Mesendoderm (in vitro differentiated cells): ENCODE measurements at regions not wholly inside any gene's neighbourhood (a gene's known extent, or its start where the extent isn't known, plus 50 kb on each side); places are given as distances from the start of the nearest gene placed in this dataset.
"Not testable (repeated sequence)": the region's sequence is repeated elsewhere in the genome, so short reads cannot be mapped to it uniquely, and the experiment has no call there.

Experiments used
- DNase-seq: peaks from one replicate; pipeline ENCODE4 v3.0.0; 2013
- H2AK5ac ChIP-seq: 2 replicates; pipeline ENCODE4 v1.6.1; 2013; ENCODE audit warnings: low read length, inconsistent platforms
- H2BK120ac ChIP-seq: 2 replicates; pipeline ENCODE4 v1.6.1; 2013; ENCODE audit warnings: low read depth, mild to moderate bottlenecking, low read length, moderate library complexity, mixed read lengths
- H2BK15ac ChIP-seq: replicated peaks from 2 replicates; pipeline ENCODE4 v1.6.1; 2013; ENCODE audit warnings: low read depth, mild to moderate bottlenecking, moderate library complexity
- H2BK5ac ChIP-seq: 2 replicates; pipeline ENCODE4 v1.6.1; 2013; ENCODE audit warnings: low read length, inconsistent platforms
- H3K18ac ChIP-seq: 2 replicates; pipeline ENCODE4 v1.6.1; 2013; ENCODE audit warnings: mild to moderate bottlenecking, low read length, mixed read lengths
- H3K23ac ChIP-seq: one replicate; pipeline ENCODE4 v1.6.1; 2013; ENCODE audit warnings: low read length
- H3K27ac ChIP-seq: 2 replicates; pipeline ENCODE4 v1.5.1; 2013; ENCODE audit warnings: low read depth, mild to moderate bottlenecking, inconsistent platforms, low read length, moderate library complexity
- H3K27me3 ChIP-seq: 2 replicates; pipeline ENCODE4 v1.6.1; 2013; ENCODE audit warnings: low read length, control low read depth, mild to moderate bottlenecking, inconsistent platforms; ENCODE audit not compliant: insufficient read depth, poor library complexity
- H3K36me3 ChIP-seq: 2 replicates; pipeline ENCODE4 v1.6.1; 2013; ENCODE audit warnings: low read length, inconsistent platforms; ENCODE audit not compliant: control insufficient read depth, insufficient read depth
- H3K4ac ChIP-seq: one replicate; pipeline ENCODE4 v1.6.1; 2013; ENCODE audit warnings: low read depth, mild to moderate bottlenecking, low read length, moderate library complexity
- H3K4me1 ChIP-seq: 2 replicates; pipeline ENCODE4 v1.6.1; 2013; ENCODE audit warnings: low read depth, low read length, inconsistent platforms; ENCODE audit not compliant: control insufficient read depth
- H3K4me2 ChIP-seq: 2 replicates; pipeline ENCODE4 v1.6.1; 2013; ENCODE audit warnings: low read length
- H3K4me3 ChIP-seq: 2 replicates; pipeline ENCODE4 v1.5.1; 2013; ENCODE audit warnings: mild to moderate bottlenecking, low read length
- H3K56ac ChIP-seq: one replicate; pipeline ENCODE4 v1.6.1; 2013; ENCODE audit warnings: low read length
- H3K79me1 ChIP-seq: 2 replicates; pipeline ENCODE4 v1.6.1; 2013; ENCODE audit warnings: low read length, inconsistent platforms
- H3K79me2 ChIP-seq: 2 replicates; pipeline ENCODE4 v1.6.1; 2013; ENCODE audit warnings: mild to moderate bottlenecking, low read length; ENCODE audit not compliant: control insufficient read depth, insufficient read depth
- H3K9ac ChIP-seq: 2 replicates; pipeline ENCODE4 v1.6.1; 2013; ENCODE audit warnings: low read length, inconsistent platforms
- H4K5ac ChIP-seq: one replicate; pipeline ENCODE4 v1.6.1; 2013; ENCODE audit warnings: low read length
- H4K8ac ChIP-seq: one replicate; pipeline ENCODE4 v1.6.1; 2013; ENCODE audit warnings: low read depth, mild to moderate bottlenecking, control low read depth, low read length, moderate library complexity
- WGBS: extraction: QIAGEN DNeasy Blood & Tissue Kit; methylation state at CpG from one replicate; pipeline ENCODE4 v1.1.7; 2013; ENCODE audit warnings: low lambda C conversion rate, missing lambda C conversion rate; ENCODE audit not compliant: insufficient coverage; ENCODE audit errors: extremely low coverage; 5-methylcytosine and 5-hydroxymethylcytosine counted together

DNA sequence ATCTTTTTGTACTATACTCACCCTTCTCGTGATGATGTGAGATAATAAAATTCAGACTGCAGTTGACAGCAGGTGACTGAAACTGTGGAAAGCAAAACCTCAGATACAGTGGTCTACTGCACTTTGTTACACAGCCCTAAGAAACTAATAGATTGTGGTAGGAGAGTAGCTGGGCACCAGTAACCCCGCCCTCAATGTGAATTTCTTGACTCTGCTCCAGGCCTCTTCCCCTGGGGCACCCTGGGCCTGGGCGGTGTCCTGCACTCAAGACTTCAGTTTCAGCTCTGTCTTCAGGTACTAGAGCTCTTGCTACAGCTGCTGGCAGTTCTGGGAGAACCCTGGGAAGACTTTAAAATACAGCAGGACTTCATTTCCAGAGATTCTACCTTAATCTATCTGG lies 197.6 kb upstream of the AVPR1A start:
- no CpG with 5 or more reads among the region's 3 CpGs for WGBS
- Histone ChIP-seq H2BK5ac (no peak overlapping the region), H2AK5ac (no peak overlapping the region), H3K4me2 (no peak overlapping the region), H3K36me3 (no peaks in the 10 kb centered on the region), H3K56ac (no peak overlapping the region), H4K8ac (no peak overlapping the region), H3K23ac (no peak overlapping the region), H3K79me1 (no peaks in the 10 kb centered on the region), H4K5ac (no peak overlapping the region), H2BK120ac (no peak overlapping the region), H3K9ac (no peak overlapping the region), H3K4me1 (no peaks in the 10 kb centered on the region), H3K4ac (peak overlapping the region; percentile 36), H3K27me3 (no peaks in the 10 kb centered on the region), H3K18ac (peak overlapping the region; percentile 51), H2BK15ac (no peak overlapping the region), H3K27ac (no peak overlapping the region), H3K4me3 (no peak overlapping the region), H3K79me2 (no peaks in the 10 kb centered on the region)
- DNase-seq = no peak

DNA sequence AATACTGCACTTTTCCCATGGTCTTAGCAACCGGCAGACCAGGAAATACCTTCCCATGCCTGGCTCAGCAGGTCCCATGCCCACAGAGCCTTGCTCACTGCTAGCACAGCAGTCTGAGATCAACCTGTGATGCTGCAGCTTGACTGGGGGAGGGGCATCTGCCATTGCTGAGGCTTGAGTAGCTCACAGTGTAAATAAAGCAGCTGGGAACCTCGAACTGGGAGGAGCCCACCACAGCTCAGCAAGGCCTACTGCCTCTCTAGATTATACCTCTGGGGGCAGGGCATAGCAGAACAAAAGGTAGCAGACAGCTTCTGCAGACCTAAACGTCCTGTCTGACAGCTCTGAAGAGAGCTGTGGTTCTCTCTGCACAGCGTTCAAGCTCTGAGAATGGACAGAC lies 186.2 kb upstream of the AVPR1A start:
- no CpG with 5 or more reads among the region's 4 CpGs for WGBS
- not testable (repeated sequence) for H3K56ac ChIP-seq, H2BK5ac ChIP-seq, H3K4ac ChIP-seq, H3K4me3 ChIP-seq, H4K5ac ChIP-seq, H3K9ac ChIP-seq, H3K79me1 ChIP-seq, H3K36me3 ChIP-seq, H3K27me3 ChIP-seq, H3K4me2 ChIP-seq, H4K8ac ChIP-seq, H2AK5ac ChIP-seq, H3K23ac ChIP-seq, H2BK120ac ChIP-seq, H2BK15ac ChIP-seq, H3K79me2 ChIP-seq, H3K4me1 ChIP-seq, H3K18ac ChIP-seq
- peak overlapping the region; percentile 37 for H3K27ac ChIP-seq
- peak; percentile 90 for DNase-seq

DNA sequence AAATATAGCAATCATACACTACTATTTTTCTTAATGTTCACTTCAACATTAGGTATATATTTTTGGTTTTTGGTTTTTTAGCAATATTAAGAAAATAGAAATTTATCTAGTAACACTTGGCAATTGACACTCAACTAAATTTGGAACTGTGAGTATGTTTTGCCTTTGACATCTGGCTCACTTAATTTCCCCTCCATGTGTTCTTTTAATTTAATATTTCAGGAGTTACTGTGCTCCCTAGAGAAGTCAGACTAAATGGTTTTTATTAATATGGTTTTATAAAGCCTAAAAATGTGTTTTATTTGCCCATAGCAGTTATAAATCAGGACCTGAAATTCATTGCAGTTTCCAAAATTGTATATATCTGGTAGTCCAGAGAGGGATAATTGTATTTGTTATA lies 175.3 kb upstream of the AVPR1A start:
- Histone ChIP-seq H3K4ac (no peak overlapping the region), H4K8ac (no peak overlapping the region), H3K23ac (no peak overlapping the region), H3K4me2 (no peak overlapping the region), H3K79me2 (no peaks in the 10 kb centered on the region), H4K5ac (no peak overlapping the region), H3K27ac (no peak overlapping the region), H2AK5ac (no peak overlapping the region), H3K27me3 (no peaks in the 10 kb centered on the region), H3K9ac (no peak overlapping the region), H2BK15ac (no peak overlapping the region), H3K18ac (no peak overlapping the region), H3K56ac (no peak overlapping the region), H3K36me3 (no peaks in the 10 kb centered on the region), H3K4me1 (no peaks in the 10 kb centered on the region), H2BK5ac (no peak overlapping the region), H3K79me1 (no peaks in the 10 kb centered on the region), H3K4me3 (no peak overlapping the region), H2BK120ac (no peak overlapping the region)
- no peak for DNase-seq

DNA sequence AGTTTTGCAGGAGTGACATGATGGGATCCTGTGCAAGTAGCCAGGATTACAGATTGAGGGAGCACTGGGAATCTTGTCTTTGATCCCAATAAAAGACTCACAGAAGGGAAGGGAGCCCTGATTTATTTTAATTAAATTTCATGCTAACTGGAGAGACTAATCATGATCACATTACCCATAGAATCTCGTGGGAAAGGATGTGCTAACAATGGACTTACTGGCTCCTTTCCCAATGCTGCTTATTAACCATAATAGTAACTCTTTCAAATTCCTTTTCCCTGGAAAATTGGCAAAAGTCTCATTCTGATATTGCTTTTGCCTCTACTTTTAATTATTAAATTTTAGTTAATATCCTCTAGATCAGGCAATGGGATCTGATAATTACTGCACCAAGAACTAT lies 174.8 kb upstream of the AVPR1A start:
- H2BK120ac ChIP-seq = no peak overlapping the region
- H3K9ac ChIP-seq = no peak overlapping the region
- H3K79me1 ChIP-seq = no peaks in the 10 kb centered on the region
- H2BK15ac ChIP-seq = no peak overlapping the region
- no peak overlapping the region for H2BK5ac ChIP-seq
- no peak overlapping the region for H3K4me2 ChIP-seq
- no peaks in the 10 kb centered on the region for H3K27me3 ChIP-seq
- H3K4me1 ChIP-seq = no peaks in the 10 kb centered on the region
- no peak overlapping the region for H4K5ac ChIP-seq
- no CpG with 5 or more reads among the region's 1 CpG for WGBS
- no peak overlapping the region for H3K4me3 ChIP-seq
- H3K4ac ChIP-seq = no peak overlapping the region
- H4K8ac ChIP-seq = no peak overlapping the region
- H3K27ac ChIP-seq = no peak overlapping the region
- H3K56ac ChIP-seq = no peak overlapping the region
- DNase-seq = no peak
- no peaks in the 10 kb centered on the region for H3K79me2 ChIP-seq
- H3K18ac ChIP-seq = no peak overlapping the region
- no peak overlapping the region for H3K23ac ChIP-seq
- no peak overlapping the region for H2AK5ac ChIP-seq
- H3K36me3 ChIP-seq = no peaks in the 10 kb centered on the region

DNA sequence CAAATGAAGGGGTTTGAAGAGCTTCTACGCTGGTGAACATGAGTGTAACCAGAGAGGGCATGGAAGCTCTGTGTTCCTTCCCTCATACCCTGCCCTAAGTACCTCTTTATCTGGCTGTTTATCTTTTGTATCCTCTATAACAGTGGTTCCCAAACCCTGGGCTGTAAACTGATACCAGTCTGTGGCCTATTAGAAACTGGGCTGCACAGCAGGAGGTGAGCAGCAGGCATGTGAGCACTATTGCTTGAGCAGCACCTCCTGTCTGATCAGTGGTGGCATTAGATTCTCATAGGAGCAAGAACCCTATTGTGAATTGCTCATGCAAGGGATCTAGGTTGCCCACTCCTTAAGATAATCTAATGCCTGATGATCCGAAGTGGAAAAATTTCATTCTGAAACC lies 172.9 kb upstream of the AVPR1A start:
- no peak overlapping the region for H2BK15ac ChIP-seq
- no peaks in the 10 kb centered on the region for H3K79me1 ChIP-seq
- H3K4me2 ChIP-seq = no peak overlapping the region
- H4K5ac ChIP-seq = no peak overlapping the region
- H4K8ac ChIP-seq = no peak overlapping the region
- H3K27ac ChIP-seq = no peak overlapping the region
- H3K9ac ChIP-seq = no peak overlapping the region
- WGBS = no CpG with 5 or more reads among the region's 2 CpGs
- DNase-seq = no peak
- no peak overlapping the region for H2BK120ac ChIP-seq
- no peaks in the 10 kb centered on the region for H3K36me3 ChIP-seq
- H3K4ac ChIP-seq = no peak overlapping the region
- H3K18ac ChIP-seq = no peak overlapping the region
- no peak overlapping the region for H2AK5ac ChIP-seq
- H3K56ac ChIP-seq = no peak overlapping the region
- no peak overlapping the region for H2BK5ac ChIP-seq
- no peak overlapping the region for H3K4me3 ChIP-seq
- H3K23ac ChIP-seq = no peak overlapping the region
- no peaks in the 10 kb centered on the region for H3K79me2 ChIP-seq
- peaks cover 2% of the 10 kb centered on the region for H3K4me1 ChIP-seq
- no peaks in the 10 kb centered on the region for H3K27me3 ChIP-seq

DNA sequence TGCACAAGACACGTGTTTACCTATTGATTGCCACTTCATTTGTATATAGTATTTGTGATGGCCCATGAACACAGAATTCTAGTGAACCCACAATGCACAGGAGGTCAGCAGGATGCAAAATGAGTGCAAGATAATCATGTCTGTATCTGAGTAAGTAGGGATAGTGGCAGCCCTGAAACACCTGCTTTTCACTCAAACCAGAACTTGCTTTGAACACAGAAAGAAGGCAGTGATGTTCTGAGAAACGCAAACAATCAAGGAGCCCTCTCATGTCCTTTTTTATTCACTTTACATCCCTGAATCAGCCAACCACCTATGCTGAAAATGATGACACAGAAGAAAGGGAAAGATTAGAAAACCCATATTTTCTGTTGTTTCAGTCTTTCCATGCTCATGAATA lies 170.4 kb upstream of the AVPR1A start:
- no CpG with 5 or more reads among the region's 2 CpGs for WGBS
- H3K27ac ChIP-seq = no peak overlapping the region

More for the DNA sequence above, 170.4 kb upstream of the AVPR1A start:
- Histone ChIP-seq H3K4me1 (peaks cover 2% of the 10 kb centered on the region), H3K9ac (no peak overlapping the region), H2AK5ac (no peak overlapping the region), H3K56ac (no peak overlapping the region), H2BK15ac (no peak overlapping the region), H3K4me2 (no peak overlapping the region), H3K79me2 (no peaks in the 10 kb centered on the region), H2BK5ac (no peak overlapping the region), H3K79me1 (no peaks in the 10 kb centered on the region), H3K4me3 (no peak overlapping the region), H3K23ac (no peak overlapping the region), H2BK120ac (no peak overlapping the region), H3K27me3 (no peaks in the 10 kb centered on the region), H4K8ac (no peak overlapping the region), H4K5ac (no peak overlapping the region), H3K4ac (no peak overlapping the region), H3K18ac (no peak overlapping the region), H3K36me3 (no peaks in the 10 kb centered on the region)
- no peak for DNase-seq
